IMR-90 (cell line): ENCODE measurements at regions not wholly inside any gene's neighbourhood (a gene's known extent, or its start where the extent isn't known, plus 50 kb on each side); places are given as distances from the start of the nearest gene placed in this dataset.

ENCODE experiments used
- ATAC-seq: fragments of 200-7000 bp; cut with Tn5 transposase; 2 replicates; pipeline ENCODE4 v1.9.1; 2020; ENCODE audit warnings: low read depth, mild to moderate bottlenecking, moderate library complexity
- BruUV-seq: library from RNA; stranded (reverse); fragments of 400-500 nt; replicated peaks from 2 replicates; lab custom pipeline; 2021; lab: Mats Ljungman, UMichigan
- CTCF ChIA-PET: fragments of 300-600 bp; formaldehyde crosslinking; extraction: SDS; loops from one replicate; lab custom pipeline; 2021; ENCODE audit warnings: antibody characterized with exemption; lab: Yijun Ruan, JAX
- POLR2A ChIA-PET: fragments of 300-600 bp; sonication (Branson Sonifier 250); formaldehyde crosslinking; loops from one replicate; lab custom pipeline; 2022; ENCODE audit warnings: antibody characterized with exemption; ENCODE audit not compliant: unreplicated experiment; lab: Charles Lee
- DNase-seq: peaks from one replicate; pipeline ENCODE4 v3.0.0; 2013
- H2AFZ ChIP-seq: replicated peaks from 2 replicates; pipeline ENCODE3; 2013; ENCODE audit warnings: low read length, mild to moderate bottlenecking; ENCODE audit not compliant: poor library complexity
- H2AK5ac ChIP-seq: 2 replicates; pipeline ENCODE4 v1.6.1; 2013; ENCODE audit warnings: low read depth, low read length, inconsistent platforms
- H2AK9ac ChIP-seq: replicated peaks from 2 replicates; pipeline ENCODE3; 2013; ENCODE audit warnings: mild to moderate bottlenecking, low read depth, low read length, moderate library complexity; ENCODE audit not compliant: poor library complexity
- H2BK120ac ChIP-seq: 2 replicates; pipeline ENCODE4 v1.6.1; 2013; ENCODE audit warnings: low read depth, low read length, inconsistent platforms
- H2BK15ac ChIP-seq: 3 replicates; pipeline ENCODE4 v1.6.1; 2013; ENCODE audit warnings: low read depth, low read length, inconsistent platforms
- H2BK20ac ChIP-seq: 2 replicates; pipeline ENCODE4 v1.6.1; 2013; ENCODE audit warnings: low read depth, mild to moderate bottlenecking, inconsistent platforms, low read length, moderate library complexity
- H2BK5ac ChIP-seq: 2 replicates; pipeline ENCODE4 v1.6.1; 2013; ENCODE audit warnings: mild to moderate bottlenecking, low read depth, low read length, inconsistent platforms; ENCODE audit not compliant: poor library complexity, severe bottlenecking
- H3K14ac ChIP-seq: replicated peaks from 2 replicates; pipeline ENCODE4 v1.6.1; 2013; ENCODE audit warnings: low read depth, low read length, inconsistent platforms
- H3K18ac ChIP-seq: 2 replicates; pipeline ENCODE4 v1.6.1; 2013; ENCODE audit warnings: low read depth, low read length, control low read depth
- H3K23ac ChIP-seq: 2 replicates; pipeline ENCODE4 v1.6.1; 2013; ENCODE audit warnings: low read depth, low read length, inconsistent platforms
- H3K27ac ChIP-seq: 2 replicates; pipeline ENCODE4 v1.5.1; 2013; ENCODE audit warnings: mild to moderate bottlenecking, control low read depth, low read length; ENCODE audit not compliant: insufficient read depth
- H3K27me3 ChIP-seq: 2 replicates; pipeline ENCODE4 v1.6.1; 2013; ENCODE audit warnings: low read length; ENCODE audit not compliant: control insufficient read depth, insufficient read depth
- H3K36me3 ChIP-seq: 2 replicates; pipeline ENCODE4 v1.6.1; 2013; ENCODE audit warnings: low read length, mixed read lengths; ENCODE audit not compliant: control insufficient read depth, insufficient read depth
- H3K4ac ChIP-seq: 2 replicates; pipeline ENCODE4 v1.6.1; 2013; ENCODE audit warnings: low read depth, low read length, inconsistent platforms
- H3K4me1 ChIP-seq: 2 replicates; pipeline ENCODE4 v1.6.1; 2013; ENCODE audit warnings: low read length, mixed read lengths; ENCODE audit not compliant: control insufficient read depth, insufficient read depth
- H3K4me2 ChIP-seq: 2 replicates; pipeline ENCODE4 v1.6.1; 2013; ENCODE audit warnings: low read depth, mild to moderate bottlenecking, control low read depth, low read length, moderate library complexity
- H3K4me3 ChIP-seq: 2 replicates; pipeline ENCODE4 v1.5.1; 2013; ENCODE audit warnings: low read depth, mild to moderate bottlenecking, control low read depth, low read length, moderate library complexity; ENCODE audit not compliant: insufficient read depth
- H3K56ac ChIP-seq: 2 replicates; pipeline ENCODE4 v1.6.1; 2013; ENCODE audit warnings: low read length, inconsistent platforms; ENCODE audit not compliant: insufficient read depth; ENCODE audit errors: extremely low read depth
- H3K79me1 ChIP-seq, 2 experiments: 2 replicates each; pipeline ENCODE4 v1.6.1; 2013; ENCODE audit warnings: low read length in 2 of 2, inconsistent platforms in 1 of 2, low read depth in 1 of 2
- H3K9ac ChIP-seq: 2 replicates; pipeline ENCODE4 v1.6.1; 2013; ENCODE audit warnings: low read depth, low read length, control low read depth
- H3K9me1 ChIP-seq: 2 replicates; pipeline ENCODE4 v1.6.1; 2013; ENCODE audit warnings: low read length, inconsistent platforms; ENCODE audit not compliant: insufficient read depth
- H3K9me3 ChIP-seq: 2 replicates; pipeline ENCODE4 v1.6.1; 2013; ENCODE audit warnings: low read length; ENCODE audit not compliant: control insufficient read depth, insufficient read depth
- H4K20me1 ChIP-seq: 2 replicates; pipeline ENCODE4 v1.6.1; 2013; ENCODE audit warnings: low read length, inconsistent platforms; ENCODE audit not compliant: insufficient read depth
- H4K5ac ChIP-seq: 2 replicates; pipeline ENCODE4 v1.6.1; 2013; ENCODE audit warnings: mild to moderate bottlenecking, low read depth, low read length, control low read depth
- H4K8ac ChIP-seq, 2 experiments: 2 replicates each; pipeline ENCODE4 v1.6.1; 2013; ENCODE audit warnings: low read depth in 2 of 2, low read length in 2 of 2, control low read depth in 1 of 2, inconsistent platforms in 1 of 2
- H4K91ac ChIP-seq: 2 replicates; pipeline ENCODE4 v1.6.1; 2013; ENCODE audit warnings: low read depth, low read length, inconsistent platforms; ENCODE audit not compliant: insufficient read depth
- CEBPB ChIP-seq: IDR thresholded peaks from 2 replicates; pipeline ENCODE4 v1.6.1; 2012; ENCODE audit warnings: low read depth, low read length, improper control_type of control experiment
- CTCF ChIP-seq: conservative IDR thresholded peaks from 2 replicates; pipeline ENCODE4 v1.5.1; 2012; ENCODE audit warnings: mild to moderate bottlenecking, low read depth, low read length, improper control_type of control experiment
- FOS ChIP-seq: fragments of 150-350 bp; IDR thresholded peaks from 2 replicates; pipeline ENCODE4 v1.6.1; 2016; ENCODE audit warnings: low read depth, low read length
- MAFK ChIP-seq: IDR thresholded peaks from 2 replicates; pipeline ENCODE4 v1.6.1; 2012; ENCODE audit warnings: low read depth, low read length, improper control_type of control experiment
- MAZ ChIP-seq: IDR thresholded peaks from 2 replicates; pipeline ENCODE4 v1.6.1; 2012; ENCODE audit warnings: low read depth, mild to moderate bottlenecking, low read length, improper control_type of control experiment, moderate library complexity, borderline replicate concordance
- MXI1 ChIP-seq: IDR thresholded peaks from 2 replicates; pipeline ENCODE4 v1.6.1; 2012; ENCODE audit warnings: low read depth, mild to moderate bottlenecking, low read length, moderate library complexity, borderline replicate concordance
- NFE2L2 ChIP-seq: fragments of 150-350 bp; IDR thresholded peaks from 2 replicates; pipeline ENCODE4 v1.6.1; 2016; ENCODE audit warnings: low read depth, mild to moderate bottlenecking, low read length
- RCOR1 ChIP-seq: IDR thresholded peaks from 2 replicates; pipeline ENCODE4 v1.6.1; 2012; ENCODE audit warnings: mild to moderate bottlenecking, low read length, improper control_type of control experiment; ENCODE audit not compliant: insufficient replicate concordance
- RFX5 ChIP-seq: IDR thresholded peaks from 2 replicates; pipeline ENCODE4 v1.8.0; 2012; ENCODE audit warnings: low read depth, mild to moderate bottlenecking, low read length, moderate library complexity
- SMC3 ChIP-seq: fragments of 150-350 bp; IDR thresholded peaks from 2 replicates; pipeline ENCODE4 v1.6.1; 2016; ENCODE audit warnings: low read depth, mild to moderate bottlenecking, antibody characterized with exemption, low read length, moderate library complexity
- WGBS, 2 experiments: methylation state at CpG; one replicate each; pipeline versions ENCODE4 v1.1.5 to v1.1.7; 2013; ENCODE audit warnings: missing lambda C conversion rate in 2 of 2; ENCODE audit not compliant: insufficient read length in 1 of 2; ENCODE audit errors: extremely low coverage in 2 of 2; 5-methylcytosine and 5-hydroxymethylcytosine counted together
- dilution Hi-C: fragments of 300-500 bp; cut with HindIII; formaldehyde crosslinking; loops from one replicate; pipeline ENCODE4 v1.14.3; 2018; ENCODE audit warnings: low sequenced_read_pairs; ENCODE audit not compliant: unreplicated experiment
- in situ Hi-C: fragments of 300-500 bp; cut with MboI; formaldehyde crosslinking; loops from 3 replicates; pipeline ENCODE4 v1.14.3; 2019; ENCODE audit warnings: low sequenced_read_pairs, inconsistent platforms, mixed read lengths
- intact Hi-C: fragments of 100-400 bp; cut with micrococcal nuclease; formaldehyde crosslinking; loops from 2 replicates; pipeline ENCODE4 v1.10.0; 2022
- TF ChIP-seq, protein P1 (sequence below): fragments of 150-350 bp; IDR thresholded peaks from 2 replicates; pipeline ENCODE4 v1.6.1; 2016; ENCODE audit warnings: low read depth, mild to moderate bottlenecking, low read length, moderate library complexity, borderline replicate concordance
- TF ChIP-seq, protein P2 (sequence below): fragments of 150-350 bp; IDR thresholded peaks from 2 replicates; pipeline ENCODE4 v1.6.1; 2017; ENCODE audit warnings: mild to moderate bottlenecking, antibody characterized with exemption, low read length, low read depth

DNA sequence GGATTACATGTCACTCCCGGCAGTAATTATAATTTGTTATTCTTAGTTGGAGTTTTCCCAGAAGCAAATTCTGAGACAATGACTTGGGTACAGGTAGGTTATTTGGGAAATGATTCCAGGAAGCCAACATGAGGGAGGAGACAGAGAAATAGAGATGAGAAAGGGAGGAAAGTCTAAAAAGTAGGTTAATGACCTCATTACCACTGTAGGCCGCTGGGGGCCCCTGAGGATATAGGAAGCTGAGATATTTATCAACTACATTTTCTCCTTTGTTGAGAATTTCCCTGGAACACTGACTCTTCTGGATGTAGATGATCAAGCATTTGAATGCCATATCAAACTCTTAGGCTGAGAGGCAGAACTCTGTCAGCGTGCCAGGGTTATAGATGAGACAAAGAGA lies 284.3 kb downstream of the ICOS start:
- Histone ChIP-seq H4K5ac (no peak overlapping the region), H2BK120ac (no peak overlapping the region), H4K20me1 (no peaks in the 10 kb centered on the region), H3K56ac (no peak overlapping the region), H3K23ac (no peak overlapping the region), H3K9me3 (no peaks in the 10 kb centered on the region), H3K14ac (no peak overlapping the region), H3K4ac (no peak overlapping the region), H2BK20ac (no peak overlapping the region), H3K18ac (no peak overlapping the region), H3K4me1 (no peaks in the 10 kb centered on the region; the same call in 1 of the 2 replicates), H2AFZ (no peak overlapping the region), H4K8ac (no peak overlapping the region), H3K4me3 (no peak overlapping the region), H3K79me1 (no peaks in the 10 kb centered on the region), H3K27ac (no peak overlapping the region), H2AK5ac (no peak overlapping the region), H2BK5ac (no peak overlapping the region), H4K91ac (no peak overlapping the region), H2BK15ac (no peak overlapping the region), H3K9ac (no peak overlapping the region), H3K9me1 (no peaks in the 10 kb centered on the region), H2AK9ac (no peak overlapping the region), H3K4me2 (no peak overlapping the region), H3K36me3 (no peaks in the 10 kb centered on the region), H3K27me3 (peaks cover 17% of the 10 kb centered on the region)
- no TSS peak for BruUV-seq
- intact Hi-C loops: no loop called here
- dilution Hi-C loops: no loop called here
- ATAC-seq (no peak), DNase-seq (no peak)
- TF ChIP-seq NFE2L2: no peak
- no peak for TF ChIP-seq MAFK
- no peak for TF ChIP-seq MAZ
- no peak for TF ChIP-seq CEBPB
- TF ChIP-seq RFX5: no peak
- no peak for TF ChIP-seq FOS
- TF ChIP-seq SMC3: no peak
- no peak for TF ChIP-seq RCOR1
- TF ChIP-seq, protein P1, sequence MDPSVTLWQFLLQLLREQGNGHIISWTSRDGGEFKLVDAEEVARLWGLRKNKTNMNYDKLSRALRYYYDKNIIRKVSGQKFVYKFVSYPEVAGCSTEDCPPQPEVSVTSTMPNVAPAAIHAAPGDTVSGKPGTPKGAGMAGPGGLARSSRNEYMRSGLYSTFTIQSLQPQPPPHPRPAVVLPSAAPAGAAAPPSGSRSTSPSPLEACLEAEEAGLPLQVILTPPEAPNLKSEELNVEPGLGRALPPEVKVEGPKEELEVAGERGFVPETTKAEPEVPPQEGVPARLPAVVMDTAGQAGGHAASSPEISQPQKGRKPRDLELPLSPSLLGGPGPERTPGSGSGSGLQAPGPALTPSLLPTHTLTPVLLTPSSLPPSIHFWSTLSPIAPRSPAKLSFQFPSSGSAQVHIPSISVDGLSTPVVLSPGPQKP: no peak
- no peak for TF ChIP-seq MXI1
- no peak for TF ChIP-seq CTCF
- TF ChIP-seq, protein P2, sequence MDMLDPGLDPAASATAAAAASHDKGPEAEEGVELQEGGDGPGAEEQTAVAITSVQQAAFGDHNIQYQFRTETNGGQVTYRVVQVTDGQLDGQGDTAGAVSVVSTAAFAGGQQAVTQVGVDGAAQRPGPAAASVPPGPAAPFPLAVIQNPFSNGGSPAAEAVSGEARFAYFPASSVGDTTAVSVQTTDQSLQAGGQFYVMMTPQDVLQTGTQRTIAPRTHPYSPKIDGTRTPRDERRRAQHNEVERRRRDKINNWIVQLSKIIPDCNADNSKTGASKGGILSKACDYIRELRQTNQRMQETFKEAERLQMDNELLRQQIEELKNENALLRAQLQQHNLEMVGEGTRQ: no peak
- ChIA-PET POLR2A (no interaction called here), CTCF (no interaction called here)
- in situ Hi-C loops: no loop called here
- 80% methylated on average over 1 of the region's 3 CpGs; no CpG with 5 or more reads in 1 of the 2 experiments for WGBS, 2 experiments
